Astrocyte of the spinal cord (primary cell): ENCODE measurements at regions not wholly inside any gene's neighbourhood (a gene's known extent, or its start where the extent isn't known, plus 50 kb on each side); places are given as distances from the start of the nearest gene placed in this dataset.
"Not testable (repeated sequence)": the region's sequence is repeated elsewhere in the genome, so short reads cannot be mapped to it uniquely, and the experiment has no call there.

Experiments used
- DNase-seq: peaks from one replicate; pipeline ENCODE4 v3.0.0; 2011; ENCODE audit warnings: low read depth, low spot score
- H3K4me3 ChIP-seq: 2 replicates; pipeline ENCODE4 v1.5.1; 2011; ENCODE audit warnings: low read depth, mild to moderate bottlenecking, low read length, moderate library complexity
- in situ Hi-C: cut with HindIII; loops from 2 replicates; pipeline ENCODE4 v1.10.0; 2017; ENCODE audit warnings: low sequenced_read_pairs
- TF ChIP-seq, protein P1 (sequence below): IDR thresholded peaks from 2 replicates; pipeline ENCODE4 v1.5.1; 2012; ENCODE audit warnings: low read depth, mild to moderate bottlenecking, low read length, inconsistent platforms

DNA sequence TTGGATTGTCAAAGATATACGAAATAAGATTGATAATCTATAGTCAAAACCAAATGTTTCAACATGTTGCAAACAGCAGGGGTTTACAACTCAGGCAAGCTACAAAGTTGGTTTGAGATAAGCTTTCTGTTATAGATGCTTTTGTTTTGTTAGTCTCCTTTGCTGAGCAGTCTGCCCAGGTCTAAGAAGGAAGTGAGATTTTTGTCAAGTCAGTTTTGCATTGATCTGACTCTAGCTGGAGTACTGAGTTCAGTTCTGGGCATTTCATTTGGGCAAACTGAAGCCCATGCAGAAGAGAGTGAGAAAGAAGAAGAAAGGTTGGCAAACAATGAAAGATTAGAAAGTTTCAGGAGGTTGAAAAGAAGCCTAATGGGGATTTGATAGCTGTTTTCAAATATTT is 983.0 kb upstream of the SLC39A10 start:
- no peak overlapping the region for H3K4me3 ChIP-seq
- TF ChIP-seq, protein P1, sequence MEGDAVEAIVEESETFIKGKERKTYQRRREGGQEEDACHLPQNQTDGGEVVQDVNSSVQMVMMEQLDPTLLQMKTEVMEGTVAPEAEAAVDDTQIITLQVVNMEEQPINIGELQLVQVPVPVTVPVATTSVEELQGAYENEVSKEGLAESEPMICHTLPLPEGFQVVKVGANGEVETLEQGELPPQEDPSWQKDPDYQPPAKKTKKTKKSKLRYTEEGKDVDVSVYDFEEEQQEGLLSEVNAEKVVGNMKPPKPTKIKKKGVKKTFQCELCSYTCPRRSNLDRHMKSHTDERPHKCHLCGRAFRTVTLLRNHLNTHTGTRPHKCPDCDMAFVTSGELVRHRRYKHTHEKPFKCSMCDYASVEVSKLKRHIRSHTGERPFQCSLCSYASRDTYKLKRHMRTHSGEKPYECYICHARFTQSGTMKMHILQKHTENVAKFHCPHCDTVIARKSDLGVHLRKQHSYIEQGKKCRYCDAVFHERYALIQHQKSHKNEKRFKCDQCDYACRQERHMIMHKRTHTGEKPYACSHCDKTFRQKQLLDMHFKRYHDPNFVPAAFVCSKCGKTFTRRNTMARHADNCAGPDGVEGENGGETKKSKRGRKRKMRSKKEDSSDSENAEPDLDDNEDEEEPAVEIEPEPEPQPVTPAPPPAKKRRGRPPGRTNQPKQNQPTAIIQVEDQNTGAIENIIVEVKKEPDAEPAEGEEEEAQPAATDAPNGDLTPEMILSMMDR: no peak
- DNase-seq: no peak
- in situ Hi-C loops: no loop called here

DNA sequence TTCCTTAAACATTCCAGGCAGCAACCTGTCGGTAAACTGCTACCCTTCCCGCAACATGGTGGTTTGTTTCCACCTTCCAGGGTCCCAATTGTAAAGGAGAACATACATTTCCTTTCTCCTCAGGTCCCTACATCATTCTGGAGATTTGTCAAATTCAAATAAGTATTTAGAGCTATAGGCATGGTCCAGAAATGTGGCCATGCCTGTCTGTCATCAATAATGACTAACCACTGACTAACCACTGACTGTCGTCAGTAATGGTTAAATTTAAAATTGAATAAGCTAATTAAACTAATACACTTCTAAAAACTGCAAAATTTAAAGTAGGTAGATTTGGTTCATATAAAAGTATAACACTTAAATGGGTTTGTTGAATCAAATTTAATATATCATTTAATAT is 984.0 kb upstream of the SLC39A10 start:
- in situ Hi-C loops: no loop called here
- DNase-seq: no peak
- TF ChIP-seq, protein P1: no peak
- H3K4me3 ChIP-seq: no peak overlapping the region

- in situ Hi-C loops: no loop called here
- TF ChIP-seq, protein P1: no peak
- no peak for DNase-seq
- no peak overlapping the region for H3K4me3 ChIP-seq
Measured at GRCh38 chr2:194661431-194661830, 995.6 kb upstream of the SLC39A10 start.

DNA sequence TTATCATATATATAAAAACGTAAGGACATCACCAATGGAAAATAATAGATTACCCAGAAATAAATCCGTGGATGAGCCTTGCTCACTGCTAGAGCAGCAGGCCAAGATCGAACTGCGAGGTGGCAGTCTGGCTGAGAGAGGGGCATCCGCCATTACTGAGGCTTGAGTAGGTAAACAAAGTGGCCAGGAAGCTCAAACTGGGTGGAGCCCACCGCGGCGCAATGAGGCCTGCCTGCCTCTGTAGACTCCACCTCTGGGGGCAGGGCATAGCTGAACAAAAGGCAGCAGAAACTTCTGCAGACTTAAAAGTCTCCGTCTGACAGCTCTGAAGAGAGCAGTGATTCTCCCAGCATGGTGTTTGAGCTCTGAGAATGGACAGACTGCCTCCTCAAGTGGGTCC is 1018.0 kb upstream of the SLC39A10 start:
- H3K4me3 ChIP-seq, in situ Hi-C loops, DNase-seq: not testable (repeated sequence)

- in situ Hi-C loops: no loop called here
- H3K4me3 ChIP-seq: no peak overlapping the region
- TF ChIP-seq, protein P1: no peak
- DNase-seq: no peak
Measured at GRCh38 chr2:194621945-194622344, 1035.1 kb upstream of the SLC39A10 start.

DNA sequence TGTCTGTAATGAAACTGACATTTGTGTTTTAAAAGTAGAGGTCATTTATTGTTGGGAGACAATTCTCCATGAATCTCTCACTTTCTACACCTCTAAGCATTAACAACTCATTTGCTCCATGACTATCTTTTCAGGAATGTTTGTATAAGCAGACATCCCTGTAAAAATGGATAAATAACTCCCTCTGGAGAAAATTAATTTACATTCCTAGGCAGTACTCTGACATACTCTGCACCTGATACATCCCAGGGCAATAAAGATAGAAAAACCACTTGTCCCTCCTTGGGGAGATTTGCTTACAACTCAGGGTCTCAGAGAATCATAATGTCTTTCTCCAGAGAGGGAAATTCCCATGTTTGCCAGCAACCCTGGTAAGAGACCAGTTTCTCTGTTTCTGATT is 1037.7 kb upstream of the SLC39A10 start:
- H3K4me3 ChIP-seq: no peak overlapping the region
- TF ChIP-seq, protein P1: no peak
- in situ Hi-C loops: no loop called here
- no peak for DNase-seq

- TF ChIP-seq, protein P1: no peak
- in situ Hi-C loops: no loop called here
- no peak overlapping the region for H3K4me3 ChIP-seq
- DNase-seq: no peak
Measured at GRCh38 chr2:194618432-194618831, 1038.6 kb upstream of the SLC39A10 start.
